ENCODE measurements at regions not wholly inside any gene's neighbourhood (a gene's known extent, or its start where the extent isn't known, plus 50 kb on each side); places are given as distances from the start of the nearest gene placed in this dataset.
"Not testable (repeated sequence)": the region's sequence is repeated elsewhere in the genome, so short reads cannot be mapped to it uniquely, and the experiment has no call there.

- DNase-seq (ENCODE audit: low spot score) = no peak
Measured at GRCh38 chr1:228944296-228944695, 209.0 kb downstream of the RHOU start.

- DNase-seq (ENCODE audit: low spot score) = no peak
Measured at GRCh38 chr1:228944935-228945371, 209.7 kb downstream of the RHOU start.

GRCh38 chr1:228945885-228946284 is 210.6 kb downstream of the RHOU start:
- no peak for DNase-seq (ENCODE audit: low spot score)

DNA sequence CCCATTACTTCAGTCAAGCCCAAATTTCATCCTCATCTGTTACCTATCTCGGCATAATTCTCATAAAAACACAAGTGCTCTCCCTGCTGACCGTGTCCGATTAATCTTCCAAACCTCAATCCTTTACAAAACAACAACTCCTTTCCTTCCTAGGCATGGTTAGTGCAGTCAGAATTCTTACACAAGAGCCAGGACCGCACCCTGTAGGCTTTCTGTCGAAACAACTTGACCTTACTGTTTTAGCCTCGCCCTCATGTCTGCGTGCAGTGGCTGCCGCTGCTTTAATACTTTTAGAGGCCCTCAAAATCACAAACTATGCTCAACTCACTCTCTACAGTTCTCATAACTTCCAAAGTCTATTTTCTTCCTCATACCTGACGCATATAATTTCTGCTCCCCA is 214.3 kb downstream of the RHOU start:
- DNase-seq (ENCODE audit: low spot score) = not testable (repeated sequence)

GRCh38 chr1:228953207-228953606 is 217.9 kb downstream of the RHOU start:
- DNase-seq (ENCODE audit: low spot score) = no peak

DNA sequence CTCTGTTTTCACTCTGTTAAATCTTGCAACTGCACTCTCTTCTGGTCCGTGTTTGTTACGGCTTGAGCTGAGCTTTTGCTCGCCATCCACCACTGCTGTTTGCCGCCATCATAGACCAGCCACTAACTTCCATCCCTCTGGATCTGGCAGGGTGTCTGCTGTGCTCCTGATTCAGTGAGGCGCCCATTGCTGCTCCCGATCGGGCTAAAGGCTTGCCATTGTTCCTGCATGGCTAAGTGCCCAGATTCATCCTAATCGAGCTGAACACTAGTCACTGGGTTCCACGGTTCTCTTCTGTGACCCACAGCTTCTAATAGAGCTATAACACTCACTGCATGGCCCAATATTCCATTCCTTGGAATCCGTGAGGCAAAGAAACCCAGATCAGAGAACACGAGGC is 218.5 kb downstream of the RHOU start:
- not testable (repeated sequence) for DNase-seq (ENCODE audit: low spot score)

- no peak for DNase-seq (ENCODE audit: low spot score)
Measured at GRCh38 chr1:228955691-228956090, 220.4 kb downstream of the RHOU start.

DNA sequence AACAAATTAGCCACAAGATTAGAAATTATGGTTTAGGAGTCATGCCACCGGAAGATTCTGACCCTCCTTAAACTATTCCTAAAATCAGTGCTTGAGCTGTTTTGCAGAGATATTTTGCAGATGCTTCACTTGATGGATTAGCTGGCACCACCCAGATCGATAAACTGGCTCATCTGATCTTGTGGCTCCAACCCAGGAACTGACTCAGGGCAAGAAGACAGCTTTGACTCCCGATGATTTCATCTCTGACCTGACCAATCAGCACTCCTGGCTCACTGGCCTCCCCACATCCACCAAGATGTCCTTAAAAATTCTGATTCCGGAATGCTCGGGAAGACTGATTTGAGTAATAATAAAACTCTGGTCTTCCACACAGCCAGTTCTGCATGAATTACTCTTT is 221.6 kb downstream of the RHOU start:
- DNase-seq (ENCODE audit: low spot score) = no peak

DNA sequence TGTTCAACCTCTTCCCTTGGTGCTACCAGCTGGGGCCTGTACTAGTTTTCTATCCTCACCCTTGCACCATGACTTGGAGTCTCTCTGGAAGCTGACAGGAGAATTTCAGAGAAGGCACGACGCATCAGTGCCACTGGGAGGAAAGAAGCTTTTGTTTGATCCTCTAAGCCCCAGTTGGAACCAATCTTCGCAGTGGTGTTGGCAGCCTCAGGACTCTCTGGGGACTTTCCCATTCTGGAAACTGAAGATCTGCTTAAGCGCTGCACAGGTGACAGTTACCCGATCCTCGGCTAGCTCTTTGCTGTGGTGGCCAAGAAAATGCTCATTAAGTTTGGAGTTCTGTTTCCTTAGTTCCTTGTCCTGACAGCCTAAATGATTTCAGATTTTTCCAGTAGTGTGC is 222.3 kb downstream of the RHOU start:
- DNase-seq (ENCODE audit: low spot score) = no peak

DNA sequence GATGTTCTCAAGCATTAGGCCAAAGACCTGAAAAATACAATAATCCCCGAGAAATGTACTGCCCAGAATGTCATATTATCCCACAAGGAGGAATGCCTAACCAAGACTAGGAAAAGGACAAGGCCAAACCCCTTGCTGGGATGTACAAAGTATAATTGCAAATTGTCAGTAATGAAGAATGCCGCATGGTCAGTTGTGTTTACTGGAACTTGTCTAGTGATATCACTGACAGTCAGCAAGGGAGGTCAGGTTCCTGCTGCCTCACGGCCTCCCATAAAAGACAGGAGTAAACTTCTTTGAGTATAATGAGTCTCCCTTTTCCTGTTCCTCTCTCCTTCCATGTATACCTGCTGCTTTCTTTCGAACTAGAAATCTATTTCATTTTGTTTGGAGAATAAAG is 222.8 kb downstream of the RHOU start:
- DNase-seq (ENCODE audit: low spot score) = no peak

DNA sequence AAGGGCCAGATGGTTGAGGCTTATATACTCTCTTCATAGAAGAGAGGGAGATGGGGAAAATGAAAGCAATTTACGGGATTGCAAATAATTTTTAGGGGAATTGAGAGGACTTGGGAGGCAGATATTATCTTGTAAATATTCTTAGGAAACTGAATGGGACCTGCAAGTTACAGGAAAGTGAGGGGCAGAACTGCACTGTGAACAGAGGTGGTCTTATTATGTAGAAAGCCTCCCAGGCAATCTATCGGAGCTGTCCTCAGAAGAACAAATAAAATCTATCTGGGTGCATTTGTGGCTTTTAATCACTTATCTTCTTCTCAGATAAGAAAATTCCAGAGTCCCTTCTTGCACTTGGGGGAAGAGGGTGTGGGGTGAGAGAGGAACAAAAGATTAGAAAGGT is 223.5 kb downstream of the RHOU start:
- DNase-seq (ENCODE audit: low spot score) = no peak

DNA sequence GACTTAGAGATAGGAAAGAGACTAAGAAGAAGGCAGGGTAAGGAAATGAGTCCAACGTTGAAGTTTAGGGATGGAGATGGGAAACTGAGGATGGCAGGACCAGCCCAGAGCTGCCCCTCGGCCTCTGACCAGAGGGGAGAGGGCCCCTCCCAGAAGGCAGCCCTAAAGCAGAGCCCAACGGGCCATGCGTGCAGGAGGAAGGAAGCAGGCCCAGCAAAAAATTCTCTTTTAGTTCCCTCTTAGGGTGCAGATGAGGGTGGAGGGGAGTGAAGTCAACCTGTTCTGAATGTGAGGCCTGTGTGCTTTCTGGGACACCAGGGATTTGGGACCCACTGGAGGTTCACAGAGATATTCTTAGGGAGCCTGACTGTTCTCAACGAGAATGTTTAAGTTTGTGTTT is 225.4 kb downstream of the RHOU start:
- DNase-seq (ENCODE audit: low spot score) = no peak

DNA sequence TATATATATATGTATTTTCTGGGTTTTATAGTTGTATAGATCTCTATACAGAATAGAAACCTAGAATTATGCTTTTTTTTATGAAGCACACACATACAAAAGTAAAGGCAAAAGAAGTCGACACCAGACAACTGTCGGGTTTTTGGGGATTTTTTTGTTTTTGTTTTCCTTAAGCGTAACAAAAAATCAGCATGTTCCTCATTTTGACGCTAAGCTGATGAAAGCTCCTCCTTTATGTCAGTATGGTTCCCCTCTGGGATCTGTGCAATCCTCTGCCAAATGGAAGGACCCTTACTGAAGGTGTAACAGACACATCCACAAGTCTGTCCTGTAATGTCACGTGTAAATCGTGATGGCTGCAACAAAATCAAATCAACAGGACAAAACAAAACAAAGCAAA is 226.2 kb downstream of the RHOU start:
- DNase-seq (ENCODE audit: low spot score) = no peak

DNA sequence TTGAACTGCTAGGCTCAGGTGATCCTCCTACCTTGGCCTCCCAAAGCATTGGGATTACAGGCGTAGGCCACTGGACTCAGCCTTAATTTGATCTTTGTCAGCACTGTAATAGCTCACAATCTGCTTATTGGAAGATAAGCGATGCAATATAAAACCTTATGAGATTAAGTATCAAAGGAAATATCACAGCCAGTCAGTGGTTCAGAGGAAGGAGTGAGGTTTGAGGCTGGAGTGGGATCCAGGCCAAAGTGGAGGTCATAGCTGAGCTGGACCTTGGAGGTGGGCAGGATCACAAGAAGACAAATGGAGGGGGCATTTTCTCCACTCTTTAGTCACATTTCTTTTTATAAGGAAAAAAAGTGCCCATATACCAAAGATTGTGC is 228.5 kb downstream of the RHOU start:
- DNase-seq (ENCODE audit: low spot score) = no peak

DNA sequence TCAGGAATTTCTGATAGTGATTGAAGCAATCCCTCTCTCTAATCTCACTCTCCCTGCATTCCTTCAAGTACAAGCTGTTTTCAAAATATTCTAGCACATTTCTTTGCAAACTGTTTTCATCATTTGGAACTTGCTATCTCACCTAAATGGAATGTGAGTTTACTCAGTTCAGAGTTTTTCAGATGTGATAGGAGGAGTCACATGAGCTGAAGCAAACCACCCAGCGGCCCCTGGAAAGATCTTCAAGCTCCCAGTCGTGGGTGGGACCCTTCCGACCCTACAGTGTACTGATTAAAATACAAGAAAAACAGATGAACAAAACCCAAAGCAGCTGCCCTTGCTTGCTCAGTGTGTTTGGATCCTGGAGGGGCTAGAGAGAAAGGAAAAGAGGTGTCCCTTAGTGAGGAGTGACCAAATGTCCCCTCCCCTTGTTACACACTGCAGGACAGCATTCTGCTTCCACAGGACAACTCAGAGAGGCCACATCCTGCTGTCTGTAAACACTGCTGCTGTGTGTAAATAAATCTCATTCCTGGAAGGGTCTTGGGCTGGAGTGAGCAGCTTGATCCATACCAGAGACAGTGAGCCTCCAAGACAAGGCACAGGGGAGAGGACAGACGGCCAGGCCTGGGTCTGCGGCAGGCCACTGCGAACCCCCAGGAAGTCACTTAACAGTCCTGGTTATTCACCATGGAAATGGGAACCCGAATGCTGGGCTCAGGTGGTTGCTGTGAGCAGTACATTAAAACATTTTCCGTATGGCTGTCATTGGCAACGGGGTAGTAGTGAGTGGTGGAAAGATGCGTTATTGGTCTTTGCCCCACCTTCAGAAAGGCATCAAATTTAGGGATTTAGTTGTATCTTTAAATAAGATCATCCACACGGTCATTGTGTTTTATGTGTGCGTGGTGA is 229.2 kb downstream of the RHOU start:
- DNase-seq (ENCODE audit: low spot score) = no peak

DNA sequence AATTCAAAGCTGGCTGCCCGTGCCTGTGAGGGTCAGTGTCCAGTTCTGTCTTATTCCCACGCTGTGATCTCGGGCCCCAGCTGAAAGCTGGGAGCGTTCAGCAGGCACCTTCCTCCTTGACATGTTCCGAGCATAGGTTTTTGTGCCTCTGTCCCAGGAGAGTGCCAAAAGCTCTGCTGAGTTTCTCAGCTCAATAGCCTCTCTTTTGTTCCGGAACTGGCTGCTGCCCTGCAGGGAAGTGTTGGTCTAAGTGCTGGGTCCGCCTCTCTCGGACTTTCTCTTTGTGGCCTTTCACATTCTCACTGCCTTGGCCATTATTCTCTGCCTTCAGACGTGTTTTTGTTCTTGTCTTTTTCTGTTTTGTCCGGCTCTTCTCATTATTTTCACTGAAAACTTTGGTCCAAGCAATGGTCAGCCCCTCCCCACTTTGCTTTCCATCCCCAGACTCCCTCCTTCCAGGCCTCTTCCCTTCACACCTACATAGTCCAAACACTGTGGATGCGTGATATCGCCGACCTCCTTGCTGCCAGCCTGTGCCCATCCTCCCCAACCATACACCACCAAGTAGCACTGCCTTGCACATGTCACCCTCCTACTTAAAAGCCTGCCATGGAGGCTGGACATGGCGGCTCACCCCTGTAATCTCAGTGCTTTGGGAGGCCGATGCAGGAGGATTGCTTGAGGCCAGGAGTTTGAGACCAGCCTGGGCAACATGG is 233.8 kb downstream of the RHOU start:
- DNase-seq (ENCODE audit: low spot score) = no peak

GRCh38 chr1:228969953-228970800 is 234.9 kb downstream of the RHOU start:
- no peak for DNase-seq (ENCODE audit: low spot score)

DNA sequence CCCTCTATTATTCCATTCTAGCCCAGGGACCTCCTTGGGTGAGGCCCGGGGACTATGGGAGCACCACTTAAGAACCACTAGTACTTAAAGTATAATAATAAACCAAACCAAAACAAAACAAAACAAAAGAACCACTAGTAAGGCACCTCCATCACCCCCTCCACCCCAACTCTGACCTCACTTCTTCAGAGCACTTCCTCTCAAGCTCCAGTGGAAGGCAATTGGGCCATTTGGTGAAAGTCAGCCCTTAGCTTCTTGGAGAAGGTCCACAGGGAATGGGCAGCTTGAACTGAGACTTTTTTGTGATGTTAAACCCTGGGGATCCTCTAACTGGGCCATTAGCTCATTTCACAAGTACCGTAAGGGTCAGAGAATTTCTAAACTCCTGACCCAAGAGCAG is 237.3 kb downstream of the RHOU start:
- DNase-seq (ENCODE audit: low spot score) = no peak

GRCh38 chr1:228974273-228974672 is 239.0 kb downstream of the RHOU start:
- DNase-seq (ENCODE audit: low spot score) = no peak

DNA sequence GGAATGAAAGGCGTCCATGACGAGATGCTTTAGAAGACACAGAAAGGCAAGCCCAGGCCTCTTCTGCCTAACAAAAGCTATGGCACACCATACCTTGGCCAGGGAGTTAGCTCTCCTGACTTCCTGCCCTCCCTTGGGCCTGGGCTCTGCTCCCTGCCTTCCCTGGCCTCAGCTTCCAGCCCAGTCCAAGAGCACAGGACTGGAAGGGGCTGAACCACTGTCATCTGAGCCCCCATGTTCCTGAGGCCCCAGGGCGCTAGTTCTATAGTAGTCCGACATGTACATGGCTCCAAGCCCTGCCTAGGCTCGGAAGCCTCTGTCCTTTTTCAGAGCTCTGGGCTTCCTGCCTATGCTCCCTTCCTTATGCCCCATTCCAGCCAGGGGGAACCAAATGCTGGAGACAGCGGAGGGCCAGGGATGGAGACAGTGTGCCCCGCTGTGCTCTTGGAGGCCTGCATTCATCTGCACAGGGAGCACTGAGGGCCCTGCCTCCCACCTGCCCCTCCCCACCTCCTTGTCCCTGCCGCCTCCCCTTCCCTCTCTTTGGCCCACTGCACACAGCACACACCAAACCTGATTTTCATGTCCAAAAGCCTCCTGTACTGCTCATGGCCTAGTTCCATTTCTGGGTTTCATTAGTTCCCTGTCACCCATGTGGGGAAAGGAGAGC is 240.1 kb downstream of the RHOU start:
- no peak for DNase-seq (ENCODE audit: low spot score)

DNA sequence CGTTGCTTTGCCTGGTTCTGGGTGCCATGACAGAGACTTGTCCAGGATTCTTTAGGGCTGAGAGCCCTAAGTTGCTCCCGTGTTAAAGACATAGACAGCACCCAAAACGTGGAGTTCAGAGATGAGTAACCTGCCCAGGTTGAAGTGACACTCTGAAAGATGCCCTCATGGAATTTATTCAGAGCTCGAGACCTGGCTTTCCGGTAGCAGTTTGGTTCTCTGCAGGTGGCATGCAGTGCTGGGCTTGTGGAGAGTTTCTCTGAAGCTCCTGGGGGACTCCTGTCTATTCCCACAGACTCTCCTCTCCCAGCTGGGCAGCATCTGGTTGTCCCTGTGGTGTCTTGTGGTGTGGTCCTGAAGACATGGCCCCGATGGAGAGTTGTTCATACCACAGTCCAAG is 241.0 kb downstream of the RHOU start:
- no peak for DNase-seq (ENCODE audit: low spot score)

DNA sequence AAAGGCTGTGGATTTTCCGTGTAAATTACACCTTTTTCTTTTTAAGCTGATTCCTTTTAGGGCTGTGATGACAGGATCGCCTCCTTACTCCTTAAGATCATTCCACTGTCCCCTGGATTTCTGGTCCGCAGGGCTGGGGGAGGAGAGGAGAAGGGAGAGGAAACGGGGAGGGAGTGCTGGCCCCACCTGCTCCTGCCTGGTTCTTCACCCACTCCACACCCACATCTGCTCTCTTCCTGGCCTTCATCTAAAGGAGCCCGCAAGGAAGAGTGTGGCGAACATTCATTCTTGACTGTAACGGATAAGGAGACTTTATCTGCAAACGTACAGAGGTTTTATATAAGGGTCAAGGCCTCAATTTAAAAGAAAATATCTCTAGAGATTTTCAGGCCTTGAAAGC is 242.0 kb downstream of the RHOU start:
- no peak for DNase-seq (ENCODE audit: low spot score)
